Natural killer cell (primary cell): ENCODE measurements at regions not wholly inside any gene's neighbourhood (a gene's known extent, or its start where the extent isn't known, plus 50 kb on each side); places are given as distances from the start of the nearest gene placed in this dataset.

Experiments used
- ATAC-seq, 3 donors: fragments of 150-1000 bp in 2 of 3; fragments of 200-7000 bp in 1 of 3; cut with Tn5 transposase; 1 replicate in 1 of 3; 2 replicates in 2 of 3; pipeline ENCODE4 v1.10.0; 2021; ENCODE audit warnings: mild to moderate bottlenecking in 2 of 3, moderate library complexity in 2 of 3
- DNase-seq, 2 donors: peaks; one replicate each; pipeline versions ENCODE4 v3.0.0 to v3.0.0-alpha.2; 2013 to 2021; ENCODE audit warnings: mixed read lengths in 1 of 2
- H3K27ac ChIP-seq: one replicate; pipeline ENCODE4 v1.5.1; 2013; ENCODE audit warnings: mild to moderate bottlenecking, low read length
- H3K27me3 ChIP-seq: one replicate; pipeline ENCODE4 v1.6.1; 2013; ENCODE audit warnings: low read length; ENCODE audit not compliant: control insufficient read depth, insufficient read depth
- H3K36me3 ChIP-seq: one replicate; pipeline ENCODE4 v1.6.1; 2013; ENCODE audit warnings: low read length; ENCODE audit not compliant: control insufficient read depth, insufficient read depth
- H3K4me1 ChIP-seq: one replicate; pipeline ENCODE4 v1.6.1; 2013; ENCODE audit warnings: low read length; ENCODE audit not compliant: control insufficient read depth, insufficient read depth
- H3K4me3 ChIP-seq: one replicate; pipeline ENCODE4 v1.5.1; 2013; ENCODE audit warnings: low read length
- H3K9me3 ChIP-seq: one replicate; pipeline ENCODE4 v1.6.1; 2013; ENCODE audit warnings: low read length; ENCODE audit not compliant: control insufficient read depth, insufficient read depth
- H3K27ac Mint-ChIP-seq, 2 donors: one replicate each; pipeline ENCODE4 v1.8.0; 2022; ENCODE audit warnings: mild to moderate bottlenecking in 2 of 2, mixed read lengths in 2 of 2, moderate library complexity in 1 of 2
- H3K27me3 Mint-ChIP-seq, 2 donors: one replicate each; pipeline ENCODE4 v1.8.0; 2022; ENCODE audit warnings: low read depth in 2 of 2, mixed read lengths in 2 of 2
- H3K36me3 Mint-ChIP-seq: one replicate; pipeline ENCODE4 v1.8.0; 2022; ENCODE audit warnings: mixed read lengths
- H3K4me1 Mint-ChIP-seq, 2 donors: one replicate each; pipeline ENCODE4 v1.8.0; 2022; ENCODE audit warnings: mixed read lengths in 2 of 2
- H3K4me3 Mint-ChIP-seq: one replicate; pipeline ENCODE4 v1.8.0; 2022; ENCODE audit warnings: mild to moderate bottlenecking, moderate library complexity, mixed read lengths
- H3K9me3 Mint-ChIP-seq, 2 donors: one replicate each; pipeline ENCODE4 v1.8.0; 2022; ENCODE audit warnings: mixed read lengths in 2 of 2
- WGBS: methylation state at CpG from one replicate; pipeline ENCODE4 v1.1.7; 2013; ENCODE audit warnings: missing lambda C conversion rate; ENCODE audit not compliant: insufficient coverage; 5-methylcytosine and 5-hydroxymethylcytosine counted together
- intact Hi-C: fragments of 100-400 bp; cut with micrococcal nuclease; formaldehyde crosslinking; loops from one replicate; pipeline ENCODE4 v1.14.2; 2022
- TF ChIP-seq, protein P1 (sequence below): fragments of 200-600 bp; IDR thresholded peaks from one replicate; pipeline ENCODE4 v1.8.0; 2022; ENCODE audit warnings: antibody characterized with exemption

DNA sequence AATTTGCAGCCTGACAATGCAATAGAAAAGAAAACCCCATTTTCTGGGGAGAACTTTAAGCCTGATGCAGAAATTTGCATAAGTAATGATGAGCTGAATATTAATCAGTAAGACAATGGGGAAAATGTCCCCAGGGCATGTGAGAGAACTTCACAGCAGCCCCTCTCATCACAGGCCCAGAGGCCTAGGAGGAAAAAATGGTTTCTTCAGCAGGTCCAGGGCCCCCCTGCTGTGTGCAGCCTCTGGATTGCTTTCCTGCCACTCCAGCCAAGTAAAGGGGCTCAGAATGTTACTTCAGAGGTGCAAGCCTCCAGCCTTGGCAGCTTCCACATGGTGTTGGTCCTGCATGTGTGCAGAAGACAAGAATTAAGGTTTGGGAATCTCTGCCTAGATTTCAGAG is 900.3 kb upstream of the ROBO1 start:
- Mint-ChIP-seq H3K9me3 (peaks cover 14 to 17% of the 10 kb centered on the region in 2 donors), H3K27ac (no peak overlapping the region), H3K4me1 (no peaks in the 10 kb centered on the region), H3K4me3 (no peak overlapping the region), H3K36me3 (peaks cover 6% of the 10 kb centered on the region), H3K27me3 (no peaks in the 10 kb centered on the region)
- TF ChIP-seq, protein P1, sequence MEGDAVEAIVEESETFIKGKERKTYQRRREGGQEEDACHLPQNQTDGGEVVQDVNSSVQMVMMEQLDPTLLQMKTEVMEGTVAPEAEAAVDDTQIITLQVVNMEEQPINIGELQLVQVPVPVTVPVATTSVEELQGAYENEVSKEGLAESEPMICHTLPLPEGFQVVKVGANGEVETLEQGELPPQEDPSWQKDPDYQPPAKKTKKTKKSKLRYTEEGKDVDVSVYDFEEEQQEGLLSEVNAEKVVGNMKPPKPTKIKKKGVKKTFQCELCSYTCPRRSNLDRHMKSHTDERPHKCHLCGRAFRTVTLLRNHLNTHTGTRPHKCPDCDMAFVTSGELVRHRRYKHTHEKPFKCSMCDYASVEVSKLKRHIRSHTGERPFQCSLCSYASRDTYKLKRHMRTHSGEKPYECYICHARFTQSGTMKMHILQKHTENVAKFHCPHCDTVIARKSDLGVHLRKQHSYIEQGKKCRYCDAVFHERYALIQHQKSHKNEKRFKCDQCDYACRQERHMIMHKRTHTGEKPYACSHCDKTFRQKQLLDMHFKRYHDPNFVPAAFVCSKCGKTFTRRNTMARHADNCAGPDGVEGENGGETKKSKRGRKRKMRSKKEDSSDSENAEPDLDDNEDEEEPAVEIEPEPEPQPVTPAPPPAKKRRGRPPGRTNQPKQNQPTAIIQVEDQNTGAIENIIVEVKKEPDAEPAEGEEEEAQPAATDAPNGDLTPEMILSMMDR, result no peak
- intact Hi-C loops, result no loop called here
- ATAC-seq (no peak), DNase-seq (no peak)
- peaks cover 14% of the 10 kb centered on the region for H3K9me3 ChIP-seq
- H3K27me3 ChIP-seq, result no peaks in the 10 kb centered on the region
- H3K27ac ChIP-seq, result no peak overlapping the region
- no peaks in the 10 kb centered on the region for H3K36me3 ChIP-seq
- H3K4me1 ChIP-seq, result no peaks in the 10 kb centered on the region
- H3K4me3 ChIP-seq, result no peak overlapping the region

DNA sequence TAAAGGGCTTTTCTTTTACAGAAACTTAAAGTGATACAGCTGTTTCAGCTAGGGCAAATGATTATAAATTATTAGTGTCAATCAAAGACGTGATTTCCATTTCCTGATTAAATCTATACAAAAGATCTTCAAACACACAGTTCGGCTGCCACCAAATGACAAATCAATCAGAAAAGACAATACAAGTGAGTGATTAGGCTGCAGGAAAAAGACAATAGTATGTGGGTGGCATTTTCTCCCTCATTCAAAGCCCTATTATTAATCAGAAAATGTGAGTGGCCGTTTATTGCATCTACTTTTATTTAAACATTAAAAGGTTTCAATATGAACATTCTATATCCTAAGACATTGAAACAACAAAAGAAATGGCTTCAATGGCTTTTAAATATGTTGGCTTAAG is 895.6 kb upstream of the ROBO1 start:
- H3K4me1 ChIP-seq, result no peaks in the 10 kb centered on the region
- H3K4me3 Mint-ChIP-seq, result no peak overlapping the region
- peaks cover 6% of the 10 kb centered on the region for H3K36me3 Mint-ChIP-seq
- H3K9me3 ChIP-seq, result peaks cover 11% of the 10 kb centered on the region
- no peak overlapping the region for H3K27ac Mint-ChIP-seq
- H3K27me3 ChIP-seq, result no peaks in the 10 kb centered on the region
- ATAC-seq (no peak), DNase-seq (no peak)
- no CpG with 5 or more reads among the region's 3 CpGs for WGBS
- no peaks in the 10 kb centered on the region for H3K27me3 Mint-ChIP-seq
- intact Hi-C loops, result no loop called here
- peaks cover 8 to 12% of the 10 kb centered on the region in 2 donors for H3K9me3 Mint-ChIP-seq
- TF ChIP-seq, protein P1, result no peak
- H3K36me3 ChIP-seq, result no peaks in the 10 kb centered on the region
- no peak overlapping the region for H3K27ac ChIP-seq
- H3K4me1 Mint-ChIP-seq, result no peaks in the 10 kb centered on the region
- no peak overlapping the region for H3K4me3 ChIP-seq

DNA sequence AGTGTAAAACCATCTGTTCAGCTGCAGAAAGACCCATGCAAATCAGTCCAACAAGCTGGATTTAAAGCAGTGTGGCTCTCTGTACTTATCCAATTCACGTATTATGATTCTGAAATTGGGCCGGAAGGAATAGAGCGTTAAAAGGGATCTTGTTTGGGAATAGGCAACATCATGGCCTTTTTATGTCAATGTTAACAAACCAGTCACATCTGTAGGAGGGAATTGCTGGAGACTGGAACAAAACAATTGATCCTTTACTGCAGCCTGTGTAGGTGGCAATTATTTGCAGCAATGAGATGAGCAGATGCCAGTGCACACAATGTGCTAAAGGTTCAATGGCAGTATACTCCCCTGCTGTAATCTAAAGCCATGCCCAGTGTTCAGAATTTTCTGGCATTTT is 887.4 kb upstream of the ROBO1 start:
- TF ChIP-seq, protein P1, result no peak
- WGBS, result 91% methylated on average over 3 of the region's 3 CpGs

DNA sequence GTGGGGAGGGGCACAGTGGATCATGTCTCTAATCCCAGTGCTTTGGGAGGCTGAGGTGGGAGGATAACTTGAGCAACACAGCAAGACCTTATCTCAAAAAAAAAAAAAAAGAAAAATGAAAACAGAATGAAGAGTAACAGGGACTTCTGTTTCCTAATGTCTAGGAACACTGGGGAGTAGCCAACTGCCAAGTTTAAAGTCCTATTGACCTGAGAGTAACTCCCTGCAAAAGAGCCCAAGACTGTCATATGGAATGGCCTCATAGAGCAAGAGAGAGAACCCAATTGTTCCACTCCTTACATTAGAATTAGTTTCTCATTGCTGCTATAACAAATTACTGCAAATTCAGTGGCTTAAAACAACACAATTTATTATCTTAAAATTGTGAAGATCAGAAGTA is 881.4 kb upstream of the ROBO1 start:
- intact Hi-C loops, result no loop called here
- Mint-ChIP-seq H3K4me3 (no peak overlapping the region), H3K27me3 (no peaks in the 10 kb centered on the region), H3K36me3 (peaks cover 9% of the 10 kb centered on the region), H3K27ac (no peak overlapping the region), H3K9me3 (peaks cover 15 to 26% of the 10 kb centered on the region in 2 donors), H3K4me1 (no peaks in the 10 kb centered on the region)
- no peaks in the 10 kb centered on the region for H3K4me1 ChIP-seq
- no peaks in the 10 kb centered on the region for H3K27me3 ChIP-seq
- TF ChIP-seq, protein P1, result no peak
- ATAC-seq (no peak), DNase-seq (no peak)
- H3K36me3 ChIP-seq, result no peaks in the 10 kb centered on the region
- H3K9me3 ChIP-seq, result no peaks in the 10 kb centered on the region
- no peak overlapping the region for H3K4me3 ChIP-seq
- no peak overlapping the region for H3K27ac ChIP-seq

More for the DNA sequence above, 887.4 kb upstream of the ROBO1 start:
- Histone ChIP-seq H3K4me1 (no peaks in the 10 kb centered on the region), H3K9me3 (peaks cover 8% of the 10 kb centered on the region), H3K4me3 (no peak overlapping the region), H3K27me3 (no peaks in the 10 kb centered on the region), H3K36me3 (no peaks in the 10 kb centered on the region), H3K27ac (no peak overlapping the region)
- Mint-ChIP-seq H3K4me1 (no peaks in the 10 kb centered on the region), H3K27me3 (no peaks in the 10 kb centered on the region), H3K4me3 (no peak overlapping the region), H3K27ac (no peak overlapping the region), H3K36me3 (peaks cover 19% of the 10 kb centered on the region), H3K9me3 (peaks cover 18 to 33% of the 10 kb centered on the region in 2 donors)
- intact Hi-C loops, result no loop called here
- no peak for DNase-seq
- no peak for ATAC-seq
